ENCODE measurements at regions not wholly inside any gene's neighbourhood (a gene's known extent, or its start where the extent isn't known, plus 50 kb on each side); places are given as distances from the start of the nearest gene placed in this dataset.

DNA sequence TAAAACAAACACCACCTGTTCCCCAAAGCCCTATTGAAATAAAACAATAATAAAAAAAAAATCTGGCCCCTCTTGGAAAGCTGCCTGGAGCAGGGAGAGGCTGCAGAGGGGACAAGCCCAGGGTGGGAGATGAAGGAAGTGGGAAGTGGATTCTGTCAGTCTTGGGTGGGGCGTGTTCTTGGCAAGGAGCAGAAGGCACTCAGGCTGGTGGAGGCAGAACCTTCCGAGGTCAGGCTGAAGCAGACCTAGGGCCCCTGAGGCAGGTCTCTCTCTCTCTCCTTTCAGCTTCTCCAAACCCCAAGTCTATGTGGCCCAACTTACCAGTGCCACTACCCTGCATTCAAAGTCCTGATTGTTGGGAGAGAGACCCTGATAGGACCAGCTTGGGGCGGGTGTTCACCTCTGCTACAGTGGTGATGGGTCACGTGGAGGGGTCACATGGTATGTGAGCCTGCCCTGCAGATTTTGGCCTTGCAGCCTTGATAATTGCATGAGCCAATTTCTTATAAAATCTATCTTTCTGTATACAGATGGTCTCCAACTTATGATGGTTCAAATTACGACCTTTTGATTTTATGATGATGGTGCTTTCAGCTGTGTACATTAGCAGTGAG, 145.4 kb upstream of the C1orf174 start:
- Histone ChIP-seq H3K9me3 (no peaks in the 10 kb centered on the region), H3K36me3 (no peaks in the 10 kb centered on the region), H3K27me3 (no peaks in the 10 kb centered on the region), H3K4me1 (no peaks in the 10 kb centered on the region), H3K4me3 (no peak overlapping the region), H3K27ac (no peak overlapping the region)
- DNase-seq (ENCODE audit: low spot score), result peak; percentile 34
- TF ChIP-seq, protein P1, sequence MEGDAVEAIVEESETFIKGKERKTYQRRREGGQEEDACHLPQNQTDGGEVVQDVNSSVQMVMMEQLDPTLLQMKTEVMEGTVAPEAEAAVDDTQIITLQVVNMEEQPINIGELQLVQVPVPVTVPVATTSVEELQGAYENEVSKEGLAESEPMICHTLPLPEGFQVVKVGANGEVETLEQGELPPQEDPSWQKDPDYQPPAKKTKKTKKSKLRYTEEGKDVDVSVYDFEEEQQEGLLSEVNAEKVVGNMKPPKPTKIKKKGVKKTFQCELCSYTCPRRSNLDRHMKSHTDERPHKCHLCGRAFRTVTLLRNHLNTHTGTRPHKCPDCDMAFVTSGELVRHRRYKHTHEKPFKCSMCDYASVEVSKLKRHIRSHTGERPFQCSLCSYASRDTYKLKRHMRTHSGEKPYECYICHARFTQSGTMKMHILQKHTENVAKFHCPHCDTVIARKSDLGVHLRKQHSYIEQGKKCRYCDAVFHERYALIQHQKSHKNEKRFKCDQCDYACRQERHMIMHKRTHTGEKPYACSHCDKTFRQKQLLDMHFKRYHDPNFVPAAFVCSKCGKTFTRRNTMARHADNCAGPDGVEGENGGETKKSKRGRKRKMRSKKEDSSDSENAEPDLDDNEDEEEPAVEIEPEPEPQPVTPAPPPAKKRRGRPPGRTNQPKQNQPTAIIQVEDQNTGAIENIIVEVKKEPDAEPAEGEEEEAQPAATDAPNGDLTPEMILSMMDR (IDR thresholded peaks at IDR 0.05), result no peak

DNA sequence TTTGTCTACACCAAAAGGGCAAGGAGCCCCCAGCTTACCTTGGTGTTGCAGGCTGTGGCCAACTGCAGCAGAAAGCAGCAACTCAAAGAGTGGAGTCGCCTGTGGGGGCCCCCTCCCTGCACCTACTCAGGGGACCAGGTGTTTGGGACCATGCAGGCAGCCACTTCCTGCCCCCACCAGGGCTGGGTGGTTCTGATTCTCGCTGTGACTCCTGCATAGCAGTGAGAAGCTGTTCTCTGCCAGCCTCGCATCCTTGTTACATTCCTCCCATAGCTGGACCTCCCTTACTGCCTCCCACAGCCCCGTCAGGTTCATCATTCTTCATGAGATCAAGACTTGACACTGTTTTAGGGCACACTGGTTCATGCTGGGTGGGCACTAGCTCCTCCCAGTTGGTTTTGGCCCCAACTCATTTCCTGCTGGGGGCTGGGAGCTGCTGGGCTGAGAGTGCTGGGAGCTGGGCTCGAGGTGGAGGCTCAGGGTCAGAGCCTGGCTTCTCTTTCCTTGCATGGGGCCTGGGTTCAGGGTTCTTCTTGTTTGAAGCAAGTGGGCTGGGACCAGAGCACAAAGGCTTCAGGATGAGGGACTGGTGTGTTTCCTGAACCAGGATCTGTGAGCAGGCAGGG, 146.9 kb upstream of the C1orf174 start:
- TF ChIP-seq, protein P1 (IDR thresholded peaks at IDR 0.05), result no peak
- no peak overlapping the region for H3K4me3 ChIP-seq
- H3K27ac ChIP-seq, result no peak overlapping the region
- no peaks in the 10 kb centered on the region for H3K27me3 ChIP-seq
- H3K4me1 ChIP-seq, result no peaks in the 10 kb centered on the region
- H3K36me3 ChIP-seq, result no peaks in the 10 kb centered on the region
- no peaks in the 10 kb centered on the region for H3K9me3 ChIP-seq
- peak; percentile 26 for DNase-seq (ENCODE audit: low spot score)

DNA sequence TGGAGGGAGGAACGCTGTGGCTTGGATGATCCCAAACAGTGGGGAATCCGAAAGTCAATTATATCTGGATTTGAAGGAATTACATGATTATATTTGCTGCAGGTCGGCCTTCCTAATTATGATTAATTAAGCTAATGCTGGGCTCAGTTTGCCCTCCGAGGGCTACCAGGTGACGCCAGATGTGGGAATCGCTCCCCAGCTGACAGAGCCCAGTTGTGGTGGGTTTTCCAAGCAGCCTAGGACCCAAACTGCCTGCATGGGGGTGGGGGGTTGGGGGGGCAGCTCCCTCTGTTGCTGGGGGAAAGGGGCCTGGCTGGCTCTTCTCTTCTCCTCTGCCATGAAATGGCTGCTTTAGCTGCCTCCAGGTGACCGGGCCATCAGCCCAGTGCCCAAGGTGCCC, 147.6 kb upstream of the C1orf174 start:
- TF ChIP-seq, protein P1 (IDR thresholded peaks at IDR 0.05), result no peak
- Histone ChIP-seq H3K36me3 (no peaks in the 10 kb centered on the region), H3K27ac (no peak overlapping the region), H3K9me3 (no peaks in the 10 kb centered on the region), H3K4me3 (no peak overlapping the region), H3K4me1 (no peaks in the 10 kb centered on the region), H3K27me3 (no peaks in the 10 kb centered on the region)
- DNase-seq (ENCODE audit: low spot score), result no peak

DNA sequence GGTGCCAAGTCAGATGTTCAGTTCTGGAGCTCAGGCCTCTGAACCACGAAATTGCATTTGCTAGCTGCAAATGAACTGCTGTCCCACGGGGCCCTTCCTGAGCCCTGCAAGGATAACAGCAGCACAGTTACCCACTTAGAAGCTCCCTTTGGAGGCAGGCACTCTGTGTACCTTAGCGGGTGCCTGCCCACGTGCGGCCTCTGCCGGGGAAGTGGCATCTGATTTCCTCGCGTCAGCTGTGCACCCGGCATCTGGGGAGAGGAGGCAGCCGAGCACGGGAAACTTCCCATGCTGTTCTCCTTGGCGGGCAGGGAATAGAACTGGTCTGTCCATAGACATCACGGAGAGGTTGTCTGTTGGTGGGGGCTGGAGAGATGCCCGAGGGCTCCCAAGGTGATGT, 148.0 kb upstream of the C1orf174 start:
- Histone ChIP-seq H3K27ac (no peak overlapping the region), H3K4me1 (no peaks in the 10 kb centered on the region), H3K4me3 (no peak overlapping the region), H3K36me3 (no peaks in the 10 kb centered on the region), H3K27me3 (no peaks in the 10 kb centered on the region), H3K9me3 (no peaks in the 10 kb centered on the region)
- no peak for DNase-seq (ENCODE audit: low spot score)
- TF ChIP-seq, protein P1 (IDR thresholded peaks at IDR 0.05), result no peak

DNA sequence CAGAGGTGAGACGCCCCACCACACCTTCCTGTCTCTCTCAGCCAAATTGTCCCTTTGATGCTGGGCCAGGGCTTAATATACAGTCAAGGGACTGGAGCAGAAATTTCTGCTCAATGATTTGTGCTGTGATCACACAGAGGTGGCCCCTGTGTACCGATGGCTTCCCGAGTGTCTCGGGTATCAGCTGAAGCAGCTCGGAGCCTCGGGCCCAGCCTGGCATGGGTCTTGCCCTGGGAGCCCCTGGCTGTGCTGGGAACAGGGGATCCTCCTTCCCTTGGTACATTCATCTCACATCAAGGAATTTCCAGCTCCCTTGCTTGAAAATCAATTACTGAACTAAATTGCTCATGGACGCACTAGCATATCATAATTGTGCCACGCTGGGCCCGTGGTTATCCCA, 148.8 kb upstream of the C1orf174 start:
- no peak overlapping the region for H3K4me3 ChIP-seq
- H3K27me3 ChIP-seq, result no peaks in the 10 kb centered on the region
- DNase-seq (ENCODE audit: low spot score), result no peak
- TF ChIP-seq, protein P1 (IDR thresholded peaks at IDR 0.05), result no peak
- no peaks in the 10 kb centered on the region for H3K36me3 ChIP-seq
- H3K4me1 ChIP-seq, result no peaks in the 10 kb centered on the region
- H3K27ac ChIP-seq, result no peak overlapping the region
- H3K9me3 ChIP-seq, result no peaks in the 10 kb centered on the region

DNA sequence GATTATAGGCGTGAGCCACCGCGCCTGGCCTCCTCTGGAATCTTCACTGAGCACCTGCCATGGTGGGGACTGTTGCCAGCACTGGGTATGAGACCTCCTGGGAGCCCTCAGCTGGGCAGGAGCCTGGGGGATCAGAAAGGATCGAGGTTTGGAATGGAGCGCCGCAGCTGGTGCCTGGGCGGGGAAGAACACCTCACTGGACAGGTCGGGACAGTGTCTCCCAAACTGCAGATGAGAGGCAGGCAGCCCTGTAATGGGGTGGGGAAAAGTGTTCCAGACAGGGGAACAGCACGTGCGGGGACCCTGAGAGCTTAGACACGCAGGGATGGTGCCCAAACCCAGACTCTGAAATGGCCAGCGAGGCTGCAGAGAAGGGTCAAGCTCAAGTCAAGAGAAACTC, 150.9 kb upstream of the C1orf174 start:
- Histone ChIP-seq H3K27ac (no peak overlapping the region), H3K4me1 (no peaks in the 10 kb centered on the region), H3K4me3 (no peak overlapping the region), H3K9me3 (no peaks in the 10 kb centered on the region), H3K27me3 (no peaks in the 10 kb centered on the region), H3K36me3 (no peaks in the 10 kb centered on the region)
- DNase-seq (ENCODE audit: low spot score), result peak; percentile 49
- TF ChIP-seq, protein P1 (IDR thresholded peaks at IDR 0.05), result no peak
